ENCODE measurements at regions not wholly inside any gene's neighbourhood (a gene's known extent, or its start where the extent isn't known, plus 50 kb on each side); places are given as distances from the start of the nearest gene placed in this dataset.

DNA sequence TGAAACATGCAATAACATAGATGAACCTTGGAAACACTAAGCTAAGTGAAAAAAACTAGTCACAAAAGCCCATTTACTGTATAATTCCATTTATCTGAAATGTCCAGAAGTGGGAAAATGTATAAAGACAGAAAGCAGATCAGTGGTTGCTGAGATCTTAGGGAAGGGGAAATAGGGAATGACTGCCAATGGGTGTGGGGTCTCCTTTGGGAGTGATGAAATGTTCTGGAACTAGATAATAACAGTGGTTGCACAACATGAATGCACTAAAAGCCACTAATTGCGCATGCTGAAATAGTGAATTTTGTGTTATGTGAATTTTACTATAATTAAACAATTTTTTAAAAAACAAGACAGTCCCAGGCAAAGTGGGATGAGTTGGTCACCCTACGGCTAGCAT, 472.8 kb downstream of the CCDC171 start:
- DNase-seq (ENCODE audit: low spot score in 2 of 2) (no peak), ATAC-seq (no peak)
- no peaks in the 10 kb centered on the region for H3K9me3 Mint-ChIP-seq
- H3K27ac Mint-ChIP-seq = no peak overlapping the region
- no peaks in the 10 kb centered on the region for H3K36me3 Mint-ChIP-seq

DNA sequence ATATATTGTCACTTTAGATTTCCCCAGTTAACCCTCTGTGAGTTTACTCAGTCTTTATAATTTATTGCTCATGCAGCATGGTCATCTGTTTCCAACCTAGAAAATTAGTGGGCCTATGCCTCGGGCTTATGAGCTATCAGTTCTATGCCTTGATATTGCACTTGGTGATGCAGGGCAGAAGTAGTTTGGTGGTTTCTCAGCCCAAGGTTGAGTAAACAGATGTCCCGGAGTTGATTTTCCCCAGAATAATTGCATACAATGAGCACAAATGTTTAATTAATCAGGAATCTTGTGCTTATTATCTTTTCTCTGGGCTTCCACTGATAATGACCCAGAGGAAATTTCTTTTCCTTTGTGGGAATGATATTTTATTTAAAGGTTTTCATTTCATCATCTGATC, 474.0 kb downstream of the CCDC171 start:
- no peak for DNase-seq (ENCODE audit: low spot score in 2 of 2)
- ATAC-seq = no peak

DNA sequence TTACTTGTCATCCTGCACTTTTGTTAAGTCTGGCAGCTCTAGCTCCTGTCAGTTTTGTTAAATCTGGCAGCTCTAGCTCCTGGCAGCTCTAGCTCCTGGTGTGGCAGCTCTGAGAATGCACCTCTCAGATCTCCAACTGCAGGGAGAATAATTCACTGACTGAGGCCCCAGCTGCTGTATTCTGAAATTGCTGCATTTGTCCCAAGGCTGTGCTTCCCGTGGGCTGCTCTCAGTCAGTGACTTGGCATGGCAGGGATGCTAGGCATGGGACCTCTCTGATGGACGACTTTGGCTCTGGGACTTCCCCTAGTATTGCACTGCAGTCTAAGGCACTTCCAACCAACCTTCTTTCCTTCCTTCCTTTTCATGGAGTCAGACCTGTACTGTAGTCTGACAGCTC, 475.7 kb downstream of the CCDC171 start:
- Mint-ChIP-seq H3K36me3 (no peaks in the 10 kb centered on the region), H3K27ac (no peak overlapping the region), H3K9me3 (no peaks in the 10 kb centered on the region)
- DNase-seq (ENCODE audit: low spot score in 2 of 2) (no peak), ATAC-seq (no peak)

More for the DNA sequence above, 474.0 kb downstream of the CCDC171 start:
- Mint-ChIP-seq H3K36me3 (no peaks in the 10 kb centered on the region), H3K27ac (no peak overlapping the region), H3K9me3 (no peaks in the 10 kb centered on the region)

DNA sequence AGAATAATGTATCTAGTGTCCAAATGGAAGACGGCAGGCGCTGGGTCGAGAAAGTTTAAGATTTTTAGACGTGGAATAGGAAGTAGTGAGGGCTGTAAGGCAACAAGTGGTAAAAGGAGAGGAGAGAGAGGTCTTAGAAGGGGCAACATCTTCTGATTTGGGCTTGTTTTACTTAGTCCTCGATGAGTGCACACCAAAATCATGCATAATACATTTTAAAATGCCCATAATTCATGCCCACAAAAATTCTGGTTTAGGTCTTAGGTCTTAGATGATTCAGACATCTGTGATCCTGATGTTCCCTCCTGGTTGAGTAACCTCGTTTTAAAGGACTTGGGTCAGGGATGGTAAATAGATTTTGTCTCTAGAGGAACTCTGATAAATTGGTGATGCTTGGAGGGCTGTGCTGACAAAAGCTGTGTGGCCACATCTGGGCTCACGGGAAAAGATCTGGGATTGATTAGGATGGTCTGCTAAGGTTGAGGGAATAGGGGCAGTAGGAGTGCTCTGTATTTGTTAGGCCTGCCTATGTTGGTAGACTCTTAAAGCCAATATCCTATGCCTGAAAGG, 476.3 kb downstream of the CCDC171 start:
- no peaks in the 10 kb centered on the region for H3K9me3 Mint-ChIP-seq
- H3K27ac Mint-ChIP-seq = no peak overlapping the region
- H3K36me3 Mint-ChIP-seq = no peaks in the 10 kb centered on the region
- DNase-seq (ENCODE audit: low spot score in 2 of 2) = no peak
- ATAC-seq = no peak

DNA sequence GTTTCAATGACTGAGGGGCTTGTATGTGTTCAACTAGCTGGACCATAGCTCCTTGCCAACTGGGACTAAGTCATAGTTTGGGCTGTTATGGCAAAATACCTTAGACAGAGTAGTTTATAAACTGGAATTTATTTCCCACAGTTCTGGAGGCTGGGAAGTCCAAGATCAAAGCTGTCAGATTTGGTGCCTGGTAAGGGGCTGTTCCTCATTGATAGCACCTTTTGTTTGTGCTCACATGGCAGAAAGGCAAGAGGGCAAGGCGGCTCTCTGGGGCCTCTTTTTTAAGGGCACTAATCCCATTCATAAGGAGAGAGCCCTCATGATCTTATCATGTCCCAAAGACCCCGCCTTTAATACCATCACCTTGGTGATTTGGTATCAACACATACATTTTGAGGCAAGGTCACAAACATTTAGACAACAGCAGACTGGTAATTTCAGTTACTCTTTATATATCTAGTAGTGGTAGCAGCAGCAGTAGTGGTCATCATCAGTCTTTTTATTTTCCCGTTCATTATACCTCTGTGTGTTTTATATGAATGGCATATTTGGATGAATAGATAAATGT, 477.0 kb downstream of the CCDC171 start:
- no peaks in the 10 kb centered on the region for H3K9me3 Mint-ChIP-seq
- no peak for ATAC-seq
- DNase-seq (ENCODE audit: low spot score in 2 of 2) = no peak
- H3K27ac Mint-ChIP-seq = no peak overlapping the region
- no peaks in the 10 kb centered on the region for H3K36me3 Mint-ChIP-seq

DNA sequence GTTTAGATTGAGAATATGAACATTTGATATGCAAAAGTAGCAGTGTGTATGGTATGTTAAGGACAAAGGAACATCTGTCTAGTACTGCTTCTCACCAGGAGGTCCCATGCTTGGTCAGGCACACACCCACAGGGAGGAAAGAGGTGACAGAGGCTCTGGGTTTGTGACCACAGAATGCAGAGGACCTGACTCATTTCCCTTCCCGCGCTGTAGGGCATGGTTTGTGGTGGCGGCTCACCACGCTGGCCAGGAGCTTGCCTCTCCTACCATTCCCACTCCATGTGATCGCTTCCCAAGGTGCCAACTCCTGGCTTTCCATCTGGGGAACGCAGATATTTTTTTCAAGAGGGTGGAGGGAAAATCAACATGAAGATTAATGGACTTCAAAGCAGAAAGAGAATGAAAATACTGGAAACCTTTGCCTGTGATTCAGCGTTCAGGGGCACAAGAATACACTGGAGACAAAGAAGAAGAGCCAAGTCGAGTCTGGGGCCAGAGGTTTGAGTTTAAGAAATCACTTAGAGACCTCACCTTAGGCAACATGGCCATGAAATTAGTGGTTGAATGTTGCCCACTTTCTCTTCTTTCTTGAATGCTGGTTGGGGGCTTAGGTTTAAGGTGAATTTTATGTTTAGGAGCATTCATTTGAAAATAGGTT, 477.8 kb downstream of the CCDC171 start:
- ATAC-seq (peak; percentile 96 to 99), DNase-seq (ENCODE audit: low spot score in 2 of 2) (peak; percentile 41 to 67)
- no peaks in the 10 kb centered on the region for H3K36me3 Mint-ChIP-seq
- H3K27ac Mint-ChIP-seq = peak overlapping the region in 1 of 2 donors; percentile 18
- H3K9me3 Mint-ChIP-seq = no peaks in the 10 kb centered on the region

DNA sequence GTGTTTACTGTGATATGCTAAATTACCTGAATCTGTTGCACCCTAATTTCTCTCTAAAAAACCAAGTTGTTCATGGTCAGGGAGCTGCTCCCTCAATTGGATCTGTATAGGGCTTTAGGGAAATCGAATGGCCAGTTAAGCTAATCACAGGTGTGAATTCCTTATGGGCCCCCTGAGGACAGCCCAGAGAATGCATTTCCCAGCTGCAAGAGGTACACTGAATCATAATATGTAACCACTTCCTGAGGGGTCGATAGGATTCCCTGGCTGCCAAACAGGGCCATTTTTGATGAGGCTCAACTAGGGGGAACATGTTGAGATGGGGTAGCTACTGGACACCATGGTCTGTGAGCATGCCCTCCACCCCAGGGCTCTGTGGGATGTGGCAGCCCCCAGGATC, 478.6 kb downstream of the CCDC171 start:
- ATAC-seq (no peak), DNase-seq (ENCODE audit: low spot score in 2 of 2) (no peak)
- no peaks in the 10 kb centered on the region for H3K36me3 Mint-ChIP-seq
- H3K27ac Mint-ChIP-seq = no peak overlapping the region
- H3K9me3 Mint-ChIP-seq = no peaks in the 10 kb centered on the region

DNA sequence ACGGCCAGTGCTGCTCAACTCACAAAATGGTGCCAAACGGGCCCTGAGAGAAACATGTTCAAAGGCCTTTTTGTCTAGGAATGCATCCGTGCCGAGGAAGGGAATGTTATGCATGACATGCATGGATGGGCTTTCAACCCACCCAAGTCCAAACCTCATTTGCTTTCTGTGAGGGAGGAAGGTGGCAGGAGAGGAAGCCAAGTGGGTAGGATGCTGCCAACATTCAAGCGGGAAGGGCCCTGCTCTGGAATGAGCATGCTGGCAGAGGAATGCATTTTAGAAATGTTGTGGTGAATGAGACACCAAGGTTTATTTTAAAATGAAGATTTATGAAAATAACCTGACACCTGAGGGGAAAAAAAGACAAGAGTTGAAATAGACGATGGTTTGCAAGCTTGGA, 479.1 kb downstream of the CCDC171 start:
- ATAC-seq (no peak), DNase-seq (ENCODE audit: low spot score in 2 of 2) (no peak)
- Mint-ChIP-seq H3K9me3 (no peaks in the 10 kb centered on the region), H3K27ac (no peak overlapping the region), H3K36me3 (no peaks in the 10 kb centered on the region)

DNA sequence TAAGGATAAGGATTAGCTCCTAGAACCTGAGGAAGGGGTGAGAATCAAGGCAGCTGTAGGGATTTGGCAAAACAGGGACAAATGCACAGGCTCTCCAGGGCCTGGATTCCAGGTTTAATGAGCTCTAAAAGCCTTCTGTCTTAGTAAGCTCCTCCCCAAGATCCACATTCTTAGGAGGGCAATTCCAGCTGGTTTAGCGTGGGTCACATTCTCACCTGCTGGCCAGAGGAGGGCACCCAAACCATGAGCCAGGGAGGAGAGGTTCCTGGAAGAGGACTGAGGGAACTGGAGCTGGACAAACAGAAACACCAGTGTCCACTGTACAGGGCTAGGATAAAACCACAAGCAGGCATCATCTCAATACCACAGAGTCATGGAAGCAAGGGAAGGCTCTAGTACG, 480.0 kb downstream of the CCDC171 start:
- no peak overlapping the region for H3K27ac Mint-ChIP-seq
- no peaks in the 10 kb centered on the region for H3K36me3 Mint-ChIP-seq
- ATAC-seq (no peak), DNase-seq (ENCODE audit: low spot score in 2 of 2) (no peak)
- no peaks in the 10 kb centered on the region for H3K9me3 Mint-ChIP-seq

DNA sequence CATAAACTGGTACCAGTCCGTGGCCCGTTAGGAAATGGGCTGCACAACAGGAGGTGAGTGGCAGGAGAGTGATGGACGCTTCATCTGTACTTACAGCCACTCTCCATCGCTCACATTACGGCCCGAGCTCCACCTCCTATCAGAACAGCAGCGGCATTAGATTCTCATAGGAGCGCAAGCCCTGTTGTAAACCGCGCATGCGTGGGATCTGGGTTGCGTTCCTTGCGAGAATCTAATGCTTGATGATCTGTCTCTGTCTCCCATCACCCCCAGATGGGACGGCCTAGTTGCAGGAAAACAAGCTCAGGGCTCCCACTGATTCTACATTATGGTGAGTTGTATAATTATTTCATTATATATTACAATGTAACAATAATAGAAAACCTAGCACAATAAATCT, 480.4 kb downstream of the CCDC171 start:
- DNase-seq (ENCODE audit: low spot score in 2 of 2) (no peak), ATAC-seq (no peak)
- Mint-ChIP-seq H3K9me3 (no peaks in the 10 kb centered on the region), H3K36me3 (no peaks in the 10 kb centered on the region), H3K27ac (no peak overlapping the region)

DNA sequence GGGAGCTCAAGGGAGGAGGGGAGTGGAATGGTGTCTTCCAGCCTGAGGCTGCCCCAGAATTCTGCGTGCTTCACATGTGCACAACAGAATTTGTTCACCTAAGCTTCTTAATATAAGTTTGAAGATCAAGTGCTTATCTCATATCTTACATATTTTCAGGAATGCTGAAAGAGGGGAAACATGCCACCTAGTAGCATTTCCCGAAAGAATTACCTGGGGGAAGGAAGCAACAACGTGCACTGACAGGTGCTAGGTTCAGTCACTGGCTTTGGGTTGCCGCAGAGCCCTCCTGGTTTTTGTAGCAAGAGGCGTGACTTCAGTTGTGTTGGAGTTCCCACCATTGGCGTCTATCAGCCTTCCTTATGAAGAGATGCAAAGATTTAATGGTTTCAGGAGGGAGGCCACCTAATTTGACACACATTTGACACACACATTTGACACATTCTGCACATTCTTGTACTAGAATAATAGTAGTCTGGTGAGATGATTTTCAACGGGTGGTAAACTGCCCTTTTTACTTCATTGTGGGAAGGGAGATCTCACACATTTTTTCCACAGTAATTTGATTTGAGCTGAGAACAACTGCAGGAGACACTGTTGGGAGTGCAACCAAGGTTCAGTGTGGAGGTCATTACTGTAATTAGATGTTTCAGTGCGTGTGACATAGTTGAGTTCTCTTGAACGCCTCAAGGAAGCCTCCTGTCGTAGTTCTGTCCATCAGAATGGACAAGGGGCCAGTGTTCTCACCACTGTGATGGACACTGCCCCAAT, 481.3 kb downstream of the CCDC171 start:
- Mint-ChIP-seq H3K9me3 (no peaks in the 10 kb centered on the region), H3K36me3 (no peaks in the 10 kb centered on the region), H3K27ac (no peak overlapping the region)
- no peak for DNase-seq (ENCODE audit: low spot score in 2 of 2)
- ATAC-seq = no peak

DNA sequence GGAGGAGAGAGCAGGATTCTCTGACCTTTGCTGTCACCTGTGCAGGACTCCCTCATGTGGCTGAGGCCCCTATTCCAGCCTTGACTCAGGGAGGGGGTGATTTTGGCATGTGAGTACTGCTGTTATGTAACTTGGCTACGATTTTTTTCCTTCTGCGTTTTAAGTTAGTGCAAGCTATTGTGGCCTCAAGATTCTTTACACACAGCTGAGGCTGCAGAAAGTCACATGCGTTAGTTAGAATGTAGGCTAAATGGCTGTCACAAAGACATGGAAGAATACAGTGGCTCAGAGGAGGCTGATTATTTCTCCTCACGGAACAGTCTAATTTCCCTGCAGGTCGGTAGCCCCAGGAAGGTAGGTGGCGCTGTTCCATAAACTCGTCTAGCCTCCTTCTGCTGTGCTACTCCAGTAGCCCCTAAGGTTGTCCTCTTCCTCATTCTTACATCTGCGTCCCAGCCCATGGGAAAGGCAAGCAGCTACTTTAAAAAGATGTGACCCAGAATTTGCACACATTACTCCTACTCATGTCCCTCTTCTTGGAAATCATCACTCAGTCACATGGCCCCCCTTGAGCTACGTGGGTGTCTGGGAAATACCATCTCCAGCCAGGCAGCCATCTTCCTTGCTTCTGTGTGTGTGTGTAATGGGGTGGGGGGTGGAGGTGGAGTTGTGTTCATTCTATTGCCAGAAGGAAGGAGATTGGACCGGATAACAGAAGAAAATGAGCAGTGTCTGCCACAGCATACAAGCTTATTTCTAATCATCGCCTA, 486.6 kb downstream of the CCDC171 start:
- Mint-ChIP-seq H3K27ac (no peak overlapping the region), H3K9me3 (no peaks in the 10 kb centered on the region), H3K36me3 (no peaks in the 10 kb centered on the region)
- no peak for DNase-seq (ENCODE audit: low spot score in 2 of 2)
- ATAC-seq = peak in 1 of 2 donors; percentile 26

DNA sequence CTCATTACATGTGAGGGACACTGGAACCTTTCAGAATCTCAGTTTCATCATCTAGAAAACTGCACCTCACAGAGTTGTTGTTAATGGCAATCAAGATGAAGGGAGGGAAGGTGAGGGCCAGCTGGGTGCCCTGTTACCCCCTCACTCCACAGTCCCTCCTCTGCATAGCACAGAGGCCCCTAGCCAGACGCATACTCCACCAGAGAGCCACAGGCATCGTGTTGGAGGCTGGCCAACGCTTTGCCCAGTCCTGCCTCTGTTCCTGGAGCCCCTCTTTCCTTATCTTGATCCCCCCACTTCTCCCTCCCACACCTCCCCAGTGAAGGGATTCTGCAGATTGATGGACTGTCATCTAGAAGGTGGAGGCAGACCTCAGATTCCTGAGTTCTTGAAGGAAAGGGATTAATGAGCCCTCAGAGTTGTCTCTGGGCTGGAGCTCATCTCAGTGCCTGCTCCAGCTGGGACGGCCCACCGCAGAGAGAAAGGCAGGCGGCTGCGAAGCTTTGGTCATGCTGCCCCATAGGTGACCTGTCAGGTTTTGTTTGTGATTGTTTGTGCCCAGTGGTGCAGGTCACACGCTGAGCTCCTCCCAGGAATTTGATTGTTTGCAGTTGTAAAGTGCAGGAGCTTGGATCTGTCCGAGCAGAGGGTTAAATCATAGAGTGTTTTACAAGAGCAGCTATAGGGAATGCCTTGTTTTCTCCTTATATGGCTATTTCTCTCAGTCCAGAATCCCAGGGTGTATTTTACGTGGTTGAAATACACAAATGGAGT, 487.3 kb downstream of the CCDC171 start:
- Mint-ChIP-seq H3K36me3 (no peaks in the 10 kb centered on the region), H3K27ac (no peak overlapping the region), H3K9me3 (no peaks in the 10 kb centered on the region)
- no peak for ATAC-seq
- DNase-seq (ENCODE audit: low spot score in 2 of 2) = no peak

DNA sequence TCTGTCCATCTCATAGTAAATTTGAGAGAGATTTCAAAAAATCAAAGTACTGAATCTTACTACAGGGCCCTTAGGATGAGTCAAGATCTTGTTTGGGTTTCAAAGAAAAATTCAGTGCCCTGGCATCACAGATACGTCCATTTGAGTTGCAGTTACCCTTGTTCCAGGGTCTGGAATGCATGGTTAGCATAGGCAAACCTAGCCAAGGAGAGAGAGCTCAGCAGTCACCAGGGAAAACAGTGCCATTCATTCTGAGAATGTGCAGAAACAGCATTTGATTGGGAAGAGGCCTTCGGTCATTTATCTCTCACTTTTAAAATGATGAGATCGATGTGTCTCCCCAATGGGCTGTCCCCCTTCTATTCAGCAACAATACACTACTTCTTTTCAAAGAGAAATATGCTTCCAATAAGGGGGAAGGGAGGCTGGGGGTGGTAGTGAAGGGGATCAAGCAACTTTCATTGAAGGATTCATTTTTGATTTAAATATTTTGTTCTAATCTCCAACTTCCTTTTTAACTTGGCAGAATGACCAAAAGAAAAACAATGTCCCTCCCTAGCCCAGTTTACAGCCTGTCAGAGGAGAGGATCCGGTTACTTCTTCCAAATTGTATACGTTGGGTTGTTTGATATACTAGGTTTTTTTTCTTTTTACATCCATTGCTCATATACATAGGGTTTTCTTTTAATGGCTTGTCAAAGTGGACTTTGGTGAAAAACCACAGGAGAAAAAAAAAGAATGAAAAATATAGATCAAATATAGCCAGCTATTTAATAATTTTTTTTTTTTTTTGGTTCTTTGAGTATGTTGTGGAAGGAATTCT, 491.1 kb downstream of the CCDC171 start:
- Mint-ChIP-seq H3K9me3 (peaks cover 0 to 7% of the 10 kb centered on the region in 2 donors), H3K27ac (no peak overlapping the region), H3K36me3 (no peaks in the 10 kb centered on the region)
- DNase-seq (ENCODE audit: low spot score in 2 of 2) (no peak), ATAC-seq (no peak)

DNA sequence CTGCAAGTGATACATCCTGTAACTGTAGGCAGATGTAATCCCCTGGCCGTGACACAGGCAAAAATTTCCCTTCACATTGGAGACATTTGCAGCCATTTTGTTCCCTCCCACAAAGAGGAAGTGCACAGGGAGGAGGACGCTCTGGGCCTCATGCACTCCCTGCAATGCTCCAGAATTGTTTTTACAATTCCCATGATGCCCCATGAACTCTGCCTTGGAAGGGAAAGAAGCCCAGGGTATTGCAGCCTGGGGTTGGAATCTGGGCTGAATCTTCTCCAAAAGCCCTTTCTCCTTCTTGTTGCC, 491.7 kb downstream of the CCDC171 start:
- DNase-seq (ENCODE audit: low spot score in 2 of 2) (no peak), ATAC-seq (no peak)
- Mint-ChIP-seq H3K36me3 (no peaks in the 10 kb centered on the region), H3K9me3 (peaks cover 0 to 7% of the 10 kb centered on the region in 2 donors), H3K27ac (no peak overlapping the region)

Measured in activated naive CD4-positive, alpha-beta T cell treated with anti-CD3 and anti-CD28 coated beads, Interleukin-2, amount 50 U/mL, for 72 hours (primary cell).